Kidney (tissue), 13 donors: ENCODE measurements at regions not wholly inside any gene's neighbourhood (a gene's known extent, or its start where the extent isn't known, plus 50 kb on each side); places are given as distances from the start of the nearest gene placed in this dataset.

Experiments
- DNase-seq, 5 donors: peaks; one replicate each; pipeline ENCODE4 v3.0.0-alpha.2; 2013 to 2020
- FAIRE-seq: peaks from 2 replicates; lab custom pipeline; 2012; peaks lifted over from hg19 to GRCh38; lab: Jason Lieb, UNC
- H3K27ac ChIP-seq, 2 donors: one replicate each; pipeline ENCODE4 v1.7.0; 2013; ENCODE audit warnings: low read depth in 2 of 2, low read length in 2 of 2, inconsistent platforms in 1 of 2
- H3K27me3 ChIP-seq: one replicate; pipeline ENCODE4 v1.7.1; 2013; ENCODE audit warnings: low read length, inconsistent platforms; ENCODE audit not compliant: control insufficient read depth, insufficient read depth
- H3K36me3 ChIP-seq, 3 donors: one replicate each; pipeline versions ENCODE4 v1.7.0 to v1.7.1; 2013; ENCODE audit warnings: low read length in 3 of 3, control low read depth in 1 of 3, inconsistent platforms in 1 of 3; ENCODE audit not compliant: insufficient read depth in 3 of 3, control insufficient read depth in 2 of 3
- H3K4me1 ChIP-seq, 3 donors: one replicate each; pipeline versions ENCODE4 v1.7.0 to v1.7.1; 2013; ENCODE audit warnings: low read length in 3 of 3, inconsistent platforms in 1 of 3, low read depth in 1 of 3; ENCODE audit not compliant: control insufficient read depth in 2 of 3, insufficient read depth in 2 of 3
- H3K4me3 ChIP-seq, 3 donors: one replicate each; pipeline versions ENCODE4 v1.7.0 to v1.8.1; 2013; ENCODE audit warnings: low read length in 3 of 3, control low read depth in 1 of 3, inconsistent platforms in 1 of 3
- H3K9ac ChIP-seq, 3 donors: one replicate each; pipeline versions ENCODE4 v1.7.0 to v1.7.1; 2013; ENCODE audit warnings: low read length in 3 of 3, control low read depth in 1 of 3, inconsistent platforms in 1 of 3
- H3K9me3 ChIP-seq, 3 donors: one replicate each; pipeline versions ENCODE4 v1.7.0 to v1.7.1; 2013; ENCODE audit warnings: low read length in 3 of 3, control low read depth in 1 of 3, inconsistent platforms in 1 of 3; ENCODE audit not compliant: control insufficient read depth in 2 of 3, insufficient read depth in 1 of 3
- CTCF ChIP-seq: IDR thresholded peaks from 3 replicates; pipeline ENCODE4 v1.5.1; 2012; ENCODE audit warnings: mild to moderate bottlenecking, moderate library complexity, borderline replicate concordance; ENCODE audit not compliant: insufficient read depth; ENCODE audit errors: extremely low read depth
- intact Hi-C: fragments of 100-400 bp; cut with DNase I; formaldehyde crosslinking; loops from one replicate; pipeline ENCODE4 v1.11.1; 2022
- donor health status: control.
- donor health status: control.
- donor health status: control.
- donor health status: control.
- donor health status: control.
- donor health status: DM: yes; HTN: yes; CAD: no.
- donor health status: Normal renal cell carcinoma (clear cell type).

DNA sequence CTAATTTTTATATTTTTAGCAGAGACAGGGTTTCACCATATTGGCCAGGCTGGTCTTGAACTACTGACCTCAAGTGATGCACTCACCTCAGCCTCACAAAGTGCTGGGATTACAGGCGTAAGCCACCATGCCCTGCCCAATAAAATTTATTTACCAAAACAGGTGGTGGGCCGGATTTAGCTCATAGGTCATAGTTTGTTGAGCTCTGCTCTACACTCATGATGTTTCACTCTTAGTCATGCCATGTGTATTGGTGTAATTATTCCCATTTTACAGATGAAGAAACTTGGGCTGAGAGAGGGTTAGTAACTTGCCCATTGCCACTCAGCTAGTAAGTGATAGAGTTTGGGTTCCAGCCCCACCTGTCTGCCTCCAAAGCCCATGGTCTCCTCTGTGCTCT lies 93.1 kb upstream of the WWC1 start:
- FAIRE-seq = no peak
- no peaks in the 10 kb centered on the region for H3K9me3 ChIP-seq
- no peaks in the 10 kb centered on the region for H3K36me3 ChIP-seq
- H3K27ac ChIP-seq = no peak overlapping the region
- no peak overlapping the region for H3K9ac ChIP-seq
- no peak for TF ChIP-seq CTCF
- H3K4me3 ChIP-seq = no peak overlapping the region
- H3K27me3 ChIP-seq = no peaks in the 10 kb centered on the region
- no peaks in the 10 kb centered on the region for H3K4me1 ChIP-seq
- no peak for DNase-seq
- intact Hi-C loops = no loop called here

DNA sequence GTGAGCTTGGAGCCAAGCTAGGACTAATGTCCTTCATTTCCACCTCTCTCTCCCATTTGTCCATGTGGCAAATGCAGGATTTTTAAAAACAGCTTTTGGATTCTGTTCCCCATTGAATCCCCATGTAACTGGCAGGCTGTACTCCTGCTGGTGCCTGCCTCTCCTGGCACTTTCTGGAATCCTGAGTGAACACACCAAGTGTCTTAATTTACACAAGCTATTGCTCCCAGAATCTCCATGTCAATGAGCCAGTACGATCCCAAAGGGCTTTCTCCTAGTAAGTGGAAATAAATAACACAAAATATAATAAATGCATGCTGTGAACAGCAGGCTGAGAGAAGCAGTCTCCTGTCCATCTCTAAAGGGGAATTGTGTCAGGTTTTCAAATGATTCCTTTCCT lies 88.4 kb upstream of the WWC1 start:
- Histone ChIP-seq H3K9me3 (no peaks in the 10 kb centered on the region), H3K27ac (no peak overlapping the region), H3K27me3 (no peaks in the 10 kb centered on the region), H3K4me3 (no peak overlapping the region), H3K9ac (no peak overlapping the region), H3K36me3 (no peaks in the 10 kb centered on the region), H3K4me1 (no peaks in the 10 kb centered on the region)
- intact Hi-C loops = no loop called here
- DNase-seq = no peak
- TF ChIP-seq CTCF = no peak
- no peak for FAIRE-seq

GRCh38 chr5:168204165-168204564 lies 87.3 kb upstream of the WWC1 start:
- H3K9ac ChIP-seq = no peak overlapping the region
- no peak overlapping the region for H3K4me3 ChIP-seq
- FAIRE-seq (no peak), DNase-seq (no peak)
- H3K27ac ChIP-seq = no peak overlapping the region
- no peaks in the 10 kb centered on the region for H3K36me3 ChIP-seq
- H3K4me1 ChIP-seq = no peaks in the 10 kb centered on the region
- no peaks in the 10 kb centered on the region for H3K27me3 ChIP-seq
- TF ChIP-seq CTCF = no peak
- intact Hi-C loops = no loop called here
- H3K9me3 ChIP-seq = no peaks in the 10 kb centered on the region

- Histone ChIP-seq H3K27ac (no peak overlapping the region), H3K4me1 (no peaks in the 10 kb centered on the region), H3K36me3 (no peaks in the 10 kb centered on the region), H3K27me3 (no peaks in the 10 kb centered on the region), H3K9ac (no peak overlapping the region), H3K4me3 (no peak overlapping the region), H3K9me3 (no peaks in the 10 kb centered on the region)
- intact Hi-C loops = no loop called here
- DNase-seq = no peak
- no peak for FAIRE-seq
- no peak for TF ChIP-seq CTCF
Measured at GRCh38 chr5:168207450-168208029, 83.9 kb upstream of the WWC1 start.
